Trophoblast cell (in vitro differentiated cells and primary cell): ENCODE measurements at regions not wholly inside any gene's neighbourhood (a gene's known extent, or its start where the extent isn't known, plus 50 kb on each side); places are given as distances from the start of the nearest gene placed in this dataset.

Experiments
- DNase-seq, 2 donors: peaks; one replicate each; pipeline ENCODE4 v3.0.0-alpha.2; 2016
- H2AFZ ChIP-seq: 2 replicates; pipeline ENCODE4 v1.6.1; 2013; ENCODE audit warnings: low read length, moderate library complexity, mild to moderate bottlenecking; ENCODE audit not compliant: insufficient read depth, poor library complexity
- H2AK5ac ChIP-seq: 2 replicates; pipeline ENCODE4 v1.6.1; 2013; ENCODE audit warnings: mild to moderate bottlenecking, low read length
- H2BK120ac ChIP-seq: 2 replicates; pipeline ENCODE4 v1.6.1; 2013; ENCODE audit warnings: low read length, mild to moderate bottlenecking, moderate library complexity; ENCODE audit not compliant: insufficient read depth, poor library complexity
- H2BK12ac ChIP-seq: 2 replicates; pipeline ENCODE4 v1.6.1; 2013; ENCODE audit warnings: mild to moderate bottlenecking, low read length, moderate library complexity
- H2BK5ac ChIP-seq: 2 replicates; pipeline ENCODE4 v1.6.1; 2013; ENCODE audit warnings: low read length, low read depth, moderate library complexity, mild to moderate bottlenecking; ENCODE audit not compliant: poor library complexity
- H3K14ac ChIP-seq: 2 replicates; pipeline ENCODE4 v1.6.1; 2013; ENCODE audit warnings: mild to moderate bottlenecking, low read length
- H3K18ac ChIP-seq: 2 replicates; pipeline ENCODE4 v1.6.1; 2013; ENCODE audit warnings: mild to moderate bottlenecking, low read length
- H3K23ac ChIP-seq: 2 replicates; pipeline ENCODE4 v1.6.1; 2013; ENCODE audit warnings: low read length
- H3K27ac ChIP-seq: 2 replicates; pipeline ENCODE4 v1.5.1; 2013; ENCODE audit warnings: low read depth, mild to moderate bottlenecking, inconsistent platforms, low read length, moderate library complexity
- H3K27me3 ChIP-seq: 2 replicates; pipeline ENCODE4 v1.6.1; 2013; ENCODE audit warnings: inconsistent platforms, mild to moderate bottlenecking, low read length, moderate library complexity; ENCODE audit not compliant: insufficient read depth
- H3K36me3 ChIP-seq, 2 experiments: 1 replicate in 1 of 2; 2 replicates in 1 of 2; pipeline ENCODE4 v1.6.1; 2013; ENCODE audit warnings: low read length in 2 of 2, mild to moderate bottlenecking in 2 of 2, moderate library complexity in 1 of 2; ENCODE audit not compliant: insufficient read depth in 2 of 2, control insufficient read depth in 1 of 2
- H3K4ac ChIP-seq: 2 replicates; pipeline ENCODE4 v1.6.1; 2013; ENCODE audit warnings: low read depth, mild to moderate bottlenecking, low read length, moderate library complexity
- H3K4me1 ChIP-seq, 2 experiments: 1 replicate in 1 of 2; 2 replicates in 1 of 2; pipeline ENCODE4 v1.6.1; 2013; ENCODE audit warnings: low read length in 2 of 2, mild to moderate bottlenecking in 2 of 2, moderate library complexity in 1 of 2; ENCODE audit not compliant: insufficient read depth in 2 of 2, control insufficient read depth in 1 of 2
- H3K4me2 ChIP-seq: 2 replicates; pipeline ENCODE4 v1.6.1; 2013; ENCODE audit warnings: inconsistent platforms, mild to moderate bottlenecking, low read length, moderate library complexity
- H3K4me3 ChIP-seq: 2 replicates; pipeline ENCODE4 v1.5.1; 2013; ENCODE audit warnings: mild to moderate bottlenecking, low read depth, low read length, inconsistent platforms
- H3K79me1 ChIP-seq: one replicate; pipeline ENCODE4 v1.6.1; 2013; ENCODE audit warnings: low read length
- H3K79me2 ChIP-seq: 2 replicates; pipeline ENCODE4 v1.6.1; 2013; ENCODE audit warnings: low read length, mild to moderate bottlenecking; ENCODE audit not compliant: control insufficient read depth, insufficient read depth, poor library complexity
- H3K9ac ChIP-seq: 2 replicates; pipeline ENCODE4 v1.6.1; 2013; ENCODE audit warnings: mild to moderate bottlenecking, low read length
- H3K9me3 ChIP-seq: 2 replicates; pipeline ENCODE4 v1.6.1; 2013; ENCODE audit warnings: low read depth, mild to moderate bottlenecking, control low read depth, inconsistent platforms, low read length; ENCODE audit not compliant: insufficient read depth
- H4K12ac ChIP-seq: 2 replicates; pipeline ENCODE4 v1.6.1; 2013; ENCODE audit warnings: low read depth, mild to moderate bottlenecking, low read length, moderate library complexity
- H4K8ac ChIP-seq: 2 replicates; pipeline ENCODE4 v1.6.1; 2013; ENCODE audit warnings: low read depth, mild to moderate bottlenecking, low read length, moderate library complexity
- H4K91ac ChIP-seq: one replicate; pipeline ENCODE4 v1.6.1; 2013; ENCODE audit warnings: low read depth, mild to moderate bottlenecking, low read length, moderate library complexity
- WGBS: extraction: QIAGEN DNeasy Blood & Tissue Kit; methylation state at CpG from one replicate; pipeline ENCODE4 v1.1.7; 2013; ENCODE audit warnings: missing lambda C conversion rate; ENCODE audit not compliant: insufficient read length, insufficient coverage; ENCODE audit errors: extremely low coverage; 5-methylcytosine and 5-hydroxymethylcytosine counted together

GRCh38 chr18:67354091-67354490, 162.4 kb downstream of the DSEL start:
- H3K4me1 ChIP-seq: peaks cover 0 to 2% of the 10 kb centered on the region in 2 experiments

GRCh38 chr18:67347438-67347837, 169.1 kb downstream of the DSEL start:
- H3K9me3 ChIP-seq: no peaks in the 10 kb centered on the region
- H3K18ac ChIP-seq: no peak overlapping the region
- no peak overlapping the region for H3K4me2 ChIP-seq
- no peak overlapping the region for H2BK12ac ChIP-seq
- H3K36me3 ChIP-seq: no peaks in the 10 kb centered on the region
- H2BK120ac ChIP-seq: no peak overlapping the region
- no peak overlapping the region for H3K4ac ChIP-seq
- H3K23ac ChIP-seq: no peak overlapping the region
- WGBS: no CpG with 5 or more reads among the region's 1 CpG
- DNase-seq: no peak
- no peak overlapping the region for H3K14ac ChIP-seq
- no peak overlapping the region for H4K12ac ChIP-seq
- no peak overlapping the region for H3K4me3 ChIP-seq
- no peaks in the 10 kb centered on the region for H3K27me3 ChIP-seq
- no peaks in the 10 kb centered on the region for H3K79me2 ChIP-seq
- H2AFZ ChIP-seq: no peak overlapping the region
- no peaks in the 10 kb centered on the region for H3K4me1 ChIP-seq
- H2AK5ac ChIP-seq: no peak overlapping the region
- H2BK5ac ChIP-seq: no peak overlapping the region
- H3K79me1 ChIP-seq: no peaks in the 10 kb centered on the region
- H4K91ac ChIP-seq: no peak overlapping the region
- H3K9ac ChIP-seq: no peak overlapping the region
- no peak overlapping the region for H3K27ac ChIP-seq
- no peak overlapping the region for H4K8ac ChIP-seq

More at GRCh38 chr18:67354091-67354490, 162.4 kb downstream of the DSEL start:
- H2BK5ac ChIP-seq: no peak overlapping the region
- no peak overlapping the region for H4K91ac ChIP-seq
- H3K27me3 ChIP-seq: no peaks in the 10 kb centered on the region
- no peak overlapping the region for H3K27ac ChIP-seq
- H3K4ac ChIP-seq: no peak overlapping the region
- no peaks in the 10 kb centered on the region for H3K9me3 ChIP-seq
- no peak overlapping the region for H3K4me2 ChIP-seq
- H3K36me3 ChIP-seq: no peaks in the 10 kb centered on the region
- no peak overlapping the region for H3K9ac ChIP-seq
- H3K79me2 ChIP-seq: peaks cover 4% of the 10 kb centered on the region
- H2AFZ ChIP-seq: no peak overlapping the region
- DNase-seq: no peak
- H4K12ac ChIP-seq: no peak overlapping the region
- H3K4me3 ChIP-seq: no peak overlapping the region
- H3K14ac ChIP-seq: no peak overlapping the region
- H3K23ac ChIP-seq: no peak overlapping the region
- H3K79me1 ChIP-seq: peaks cover 6% of the 10 kb centered on the region
- H2BK120ac ChIP-seq: no peak overlapping the region
- H4K8ac ChIP-seq: no peak overlapping the region
- no peak overlapping the region for H3K18ac ChIP-seq
- no CpG with 5 or more reads among the region's 1 CpG for WGBS
- H2AK5ac ChIP-seq: no peak overlapping the region
- no peak overlapping the region for H2BK12ac ChIP-seq

GRCh38 chr18:67342159-67342558, 174.4 kb downstream of the DSEL start:
- no peak overlapping the region for H4K8ac ChIP-seq
- H2BK12ac ChIP-seq: no peak overlapping the region
- H4K12ac ChIP-seq: no peak overlapping the region
- no peak overlapping the region for H3K4me3 ChIP-seq
- no peaks in the 10 kb centered on the region for H3K27me3 ChIP-seq
- H3K36me3 ChIP-seq: no peaks in the 10 kb centered on the region
- H2AK5ac ChIP-seq: no peak overlapping the region
- no peaks in the 10 kb centered on the region for H3K79me1 ChIP-seq
- no peaks in the 10 kb centered on the region for H3K4me1 ChIP-seq
- no peak overlapping the region for H4K91ac ChIP-seq
- no CpG with 5 or more reads among the region's 2 CpGs for whole genome bisulfite sequencing
- no peak overlapping the region for H2BK120ac ChIP-seq
- H2BK5ac ChIP-seq: no peak overlapping the region
- H3K79me2 ChIP-seq: no peaks in the 10 kb centered on the region
- no peak overlapping the region for H3K23ac ChIP-seq
- no peak overlapping the region for H3K9ac ChIP-seq
- H2AFZ ChIP-seq: no peak overlapping the region
- no peak for DNase-seq
- no peak overlapping the region for H3K4me2 ChIP-seq
- H3K14ac ChIP-seq: no peak overlapping the region
- peaks cover 3% of the 10 kb centered on the region for H3K9me3 ChIP-seq
- H3K27ac ChIP-seq: no peak overlapping the region
- no peak overlapping the region for H3K18ac ChIP-seq
- H3K4ac ChIP-seq: no peak overlapping the region

- H3K4me3 ChIP-seq: no peak overlapping the region
- no peak overlapping the region for H3K23ac ChIP-seq
- no peak overlapping the region for H3K4ac ChIP-seq
- no peaks in the 10 kb centered on the region for H3K4me1 ChIP-seq
- WGBS: no CpG with 5 or more reads among the region's 1 CpG
- H2AFZ ChIP-seq: no peak overlapping the region
- no peak overlapping the region for H2BK120ac ChIP-seq
- H3K14ac ChIP-seq: no peak overlapping the region
- no peak overlapping the region for H2AK5ac ChIP-seq
- DNase-seq: no peak
- H3K79me2 ChIP-seq: no peaks in the 10 kb centered on the region
- H3K36me3 ChIP-seq: no peaks in the 10 kb centered on the region
- H3K27me3 ChIP-seq: no peaks in the 10 kb centered on the region
- H3K18ac ChIP-seq: no peak overlapping the region
- H4K8ac ChIP-seq: no peak overlapping the region
- no peak overlapping the region for H2BK5ac ChIP-seq
- H3K9me3 ChIP-seq: peaks cover 5% of the 10 kb centered on the region
- no peak overlapping the region for H3K27ac ChIP-seq
- H4K91ac ChIP-seq: no peak overlapping the region
- no peaks in the 10 kb centered on the region for H3K79me1 ChIP-seq
- no peak overlapping the region for H3K9ac ChIP-seq
- no peak overlapping the region for H3K4me2 ChIP-seq
- H4K12ac ChIP-seq: no peak overlapping the region
- no peak overlapping the region for H2BK12ac ChIP-seq
Observed at GRCh38 chr18:67337696-67338095, 178.8 kb downstream of the DSEL start.
